Esophagus muscularis mucosa (tissue), 4 donors: ENCODE measurements at regions not wholly inside any gene's neighbourhood (a gene's known extent, or its start where the extent isn't known, plus 50 kb on each side); places are given as distances from the start of the nearest gene placed in this dataset.

Source experiments
- DNase-seq: peaks from one replicate; pipeline ENCODE4 v3.0.0-alpha.2; 2017; ENCODE audit errors: extremely low spot score
- H3K27ac ChIP-seq, 4 donors: fragments of 200-600 bp; sonication (generic); replicated peaks in 1 of 4; 1 replicate in 3 of 4; 2 replicates in 1 of 4; pipeline ENCODE4 v1.5.1; 2016 to 2019; ENCODE audit warnings: mild to moderate bottlenecking in 1 of 4
- H3K27me3 ChIP-seq, 4 donors: fragments of 200-600 bp; sonication (generic); one replicate each; pipeline versions ENCODE4 v1.5.1 to v1.6.0; 2016 to 2019
- H3K36me3 ChIP-seq, 4 donors: fragments of 200-600 bp; sonication (generic); one replicate each; pipeline ENCODE4 v1.5.1; 2016 to 2019
- H3K4me1 ChIP-seq, 4 donors: fragments of 200-600 bp; sonication (generic); one replicate each; pipeline ENCODE4 v1.5.1; 2016 to 2019
- H3K4me3 ChIP-seq, 4 donors: fragments of 200-600 bp; sonication (generic); 1 replicate in 2 of 4; 2 replicates in 2 of 4; pipeline ENCODE4 v1.5.1; 2016 to 2019; ENCODE audit warnings: mild to moderate bottlenecking in 4 of 4, moderate library complexity in 1 of 4
- H3K9me3 ChIP-seq, 4 donors: fragments of 200-600 bp; sonication (generic); 1 replicate in 3 of 4; 2 replicates in 1 of 4; pipeline ENCODE4 v1.5.1; 2016 to 2019
- EP300 ChIP-seq: sonication (generic); formaldehyde crosslinking; IDR thresholded peaks from one replicate; pipeline ENCODE4 v1.6.1; 2017; ENCODE audit warnings: antibody characterized with exemption
- POLR2A ChIP-seq: fragments of 450-650 bp; IDR thresholded peaks from one replicate; pipeline ENCODE4 v1.6.1; 2017; ENCODE audit warnings: antibody characterized with exemption, moderate library complexity, mild to moderate bottlenecking, low read depth
- POLR2AphosphoS5 ChIP-seq, 2 donors: sonication (generic); formaldehyde crosslinking; IDR thresholded peaks; one replicate each; pipeline ENCODE4 v1.6.1; 2017; ENCODE audit warnings: antibody characterized with exemption in 2 of 2
- WGBS: methylation state at CpG from one replicate; pipeline ENCODE4 v1.1.5; 2018; 5-methylcytosine and 5-hydroxymethylcytosine counted together
- intact Hi-C: fragments of 100-400 bp; cut with DNase I; formaldehyde crosslinking; loops from one replicate; pipeline ENCODE4 v1.15.1; 2023
- TF ChIP-seq, protein P1 (sequence below), 3 experiments: fragments of 200-600 bp in 2 of 3; fragments of 450-650 bp in 1 of 3; sonication (generic) in 2 of 3; IDR thresholded peaks; one replicate each; pipeline ENCODE4 v1.5.1; 2017 to 2019; ENCODE audit warnings: antibody characterized with exemption in 3 of 3, mild to moderate bottlenecking in 2 of 3, moderate library complexity in 1 of 3

DNA sequence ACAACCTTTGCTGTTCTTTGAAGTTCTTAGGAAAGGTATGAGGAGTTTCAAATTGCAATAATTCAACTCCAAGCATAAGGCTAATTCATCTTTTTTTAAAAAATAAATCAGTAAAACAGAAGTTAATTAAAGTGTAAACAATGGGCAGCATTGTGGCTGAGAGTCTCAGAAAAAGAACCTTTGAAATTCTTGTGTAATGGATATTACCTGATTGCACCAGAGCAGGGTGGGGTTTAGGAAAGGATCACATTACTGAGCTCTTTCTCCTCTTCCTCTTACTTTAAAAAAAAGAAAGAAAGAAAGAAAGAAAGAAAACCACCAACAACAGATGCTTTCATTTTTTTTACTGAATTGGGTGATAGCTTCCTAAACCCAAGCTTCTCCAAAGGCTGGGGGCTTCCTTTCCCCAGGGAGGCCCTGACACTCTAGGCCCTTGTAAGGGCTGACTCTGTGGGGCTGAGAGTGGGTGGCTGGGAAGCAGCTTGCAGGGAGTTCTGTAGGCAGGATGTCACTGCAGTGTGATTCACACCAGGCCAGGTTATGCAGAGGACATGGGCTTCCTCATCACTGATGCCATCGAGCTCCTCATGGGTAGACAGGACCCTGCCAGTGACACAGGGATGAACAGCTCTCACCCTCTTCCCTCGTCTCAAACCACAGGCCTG, 564.5 kb downstream of the FGF9 start:
- TF ChIP-seq EP300 (no peak), POLR2A (no peak), POLR2AphosphoS5 (IDR thresholded peaks at IDR 0.05) (no peak)
- TF ChIP-seq, protein P1, sequence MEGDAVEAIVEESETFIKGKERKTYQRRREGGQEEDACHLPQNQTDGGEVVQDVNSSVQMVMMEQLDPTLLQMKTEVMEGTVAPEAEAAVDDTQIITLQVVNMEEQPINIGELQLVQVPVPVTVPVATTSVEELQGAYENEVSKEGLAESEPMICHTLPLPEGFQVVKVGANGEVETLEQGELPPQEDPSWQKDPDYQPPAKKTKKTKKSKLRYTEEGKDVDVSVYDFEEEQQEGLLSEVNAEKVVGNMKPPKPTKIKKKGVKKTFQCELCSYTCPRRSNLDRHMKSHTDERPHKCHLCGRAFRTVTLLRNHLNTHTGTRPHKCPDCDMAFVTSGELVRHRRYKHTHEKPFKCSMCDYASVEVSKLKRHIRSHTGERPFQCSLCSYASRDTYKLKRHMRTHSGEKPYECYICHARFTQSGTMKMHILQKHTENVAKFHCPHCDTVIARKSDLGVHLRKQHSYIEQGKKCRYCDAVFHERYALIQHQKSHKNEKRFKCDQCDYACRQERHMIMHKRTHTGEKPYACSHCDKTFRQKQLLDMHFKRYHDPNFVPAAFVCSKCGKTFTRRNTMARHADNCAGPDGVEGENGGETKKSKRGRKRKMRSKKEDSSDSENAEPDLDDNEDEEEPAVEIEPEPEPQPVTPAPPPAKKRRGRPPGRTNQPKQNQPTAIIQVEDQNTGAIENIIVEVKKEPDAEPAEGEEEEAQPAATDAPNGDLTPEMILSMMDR (IDR thresholded peaks at IDR 0.05) = no peak
- no peaks in the 10 kb centered on the region for H3K36me3 ChIP-seq
- intact Hi-C loops = no loop called here
- H3K27ac ChIP-seq = no peak overlapping the region
- no peaks in the 10 kb centered on the region for H3K9me3 ChIP-seq
- DNase-seq = no peak
- no peaks in the 10 kb centered on the region for H3K27me3 ChIP-seq
- H3K4me1 ChIP-seq = no peaks in the 10 kb centered on the region
- WGBS = 39% methylated on average over 2 of the region's 2 CpGs
- no peak overlapping the region for H3K4me3 ChIP-seq

DNA sequence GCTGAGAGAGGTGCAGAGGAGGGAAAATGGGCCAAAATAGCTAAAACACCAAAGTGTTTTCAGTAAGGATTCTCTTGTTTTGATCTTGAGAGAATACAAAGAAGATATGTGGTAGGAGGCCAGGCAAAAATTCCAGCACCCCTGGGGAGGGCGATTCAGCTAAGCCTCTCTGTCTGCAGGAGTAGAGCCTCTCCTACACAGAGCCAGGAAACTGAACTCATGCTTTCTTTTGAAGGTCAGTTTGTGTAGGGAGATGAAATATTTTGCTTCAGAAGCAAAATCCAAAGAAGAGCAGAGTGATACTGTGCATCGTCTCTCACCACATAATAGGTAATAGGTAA, 565.0 kb downstream of the FGF9 start:
- Histone ChIP-seq H3K36me3 (no peaks in the 10 kb centered on the region), H3K27me3 (no peaks in the 10 kb centered on the region), H3K27ac (no peak overlapping the region), H3K4me3 (no peak overlapping the region), H3K4me1 (no peaks in the 10 kb centered on the region), H3K9me3 (no peaks in the 10 kb centered on the region)
- peak; percentile 62 for DNase-seq
- WGBS = 71% methylated on average over 2 of the region's 2 CpGs
- no peak for TF ChIP-seq POLR2A
- TF ChIP-seq POLR2AphosphoS5 (IDR thresholded peaks at IDR 0.05) = no peak
- no peak for TF ChIP-seq EP300
- TF ChIP-seq, protein P1 (IDR thresholded peaks at IDR 0.05) = no peak
- intact Hi-C loops = no loop called here

DNA sequence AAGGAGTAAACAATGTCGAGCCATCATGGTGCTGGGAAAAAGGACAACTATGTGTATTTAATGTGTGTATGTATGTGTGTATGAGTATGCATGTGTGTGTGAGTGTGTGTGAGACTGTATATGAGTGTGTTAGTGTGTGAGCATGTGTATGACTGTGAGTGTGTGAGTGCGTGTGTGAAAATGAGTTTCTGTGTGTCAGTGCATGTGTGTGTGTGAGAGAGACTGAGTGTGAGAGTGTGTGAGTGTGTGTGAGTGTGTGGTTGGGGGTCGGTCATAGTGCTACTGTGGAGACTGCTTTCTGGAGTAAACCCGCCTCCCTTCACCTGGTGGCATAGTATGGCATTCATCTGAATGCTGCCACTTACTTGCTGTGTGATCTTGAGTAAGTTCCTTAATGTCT, 567.4 kb downstream of the FGF9 start:
- Histone ChIP-seq H3K9me3 (no peaks in the 10 kb centered on the region), H3K27me3 (no peaks in the 10 kb centered on the region), H3K36me3 (no peaks in the 10 kb centered on the region), H3K4me1 (no peaks in the 10 kb centered on the region), H3K4me3 (no peak overlapping the region), H3K27ac (no peak overlapping the region)
- 88% methylated on average over 4 of the region's 4 CpGs for WGBS
- DNase-seq = no peak
- intact Hi-C loops = no loop called here
- TF ChIP-seq, protein P1 (IDR thresholded peaks at IDR 0.05) = no peak
- TF ChIP-seq POLR2AphosphoS5 (IDR thresholded peaks at IDR 0.05) = no peak
- TF ChIP-seq POLR2A = no peak
- no peak for TF ChIP-seq EP300

DNA sequence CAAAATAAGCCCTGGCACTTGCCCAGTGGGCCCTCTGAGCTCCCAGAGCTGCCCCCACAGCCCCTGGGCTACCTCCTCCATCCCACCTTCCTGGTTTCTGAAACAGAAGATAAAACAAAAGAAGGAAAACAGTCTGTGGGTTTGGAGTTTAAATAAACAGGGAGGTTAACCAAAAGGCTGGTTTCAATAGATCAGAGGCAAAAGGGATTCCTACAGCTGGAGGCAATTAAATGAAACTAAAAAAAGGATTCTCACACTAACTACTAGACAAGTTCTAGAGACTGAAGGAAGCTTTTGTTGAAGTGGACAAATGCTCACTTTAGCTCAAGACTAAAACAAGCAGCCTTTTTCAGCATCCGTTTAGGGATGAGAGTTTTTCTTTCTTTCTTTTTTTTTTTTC, 569.8 kb downstream of the FGF9 start:
- Histone ChIP-seq H3K4me3 (no peak overlapping the region), H3K27me3 (no peaks in the 10 kb centered on the region), H3K4me1 (no peaks in the 10 kb centered on the region), H3K27ac (no peak overlapping the region), H3K36me3 (no peaks in the 10 kb centered on the region), H3K9me3 (no peaks in the 10 kb centered on the region)
- intact Hi-C loops = no loop called here
- TF ChIP-seq EP300 = no peak
- no peak for TF ChIP-seq POLR2AphosphoS5 (IDR thresholded peaks at IDR 0.05)
- TF ChIP-seq POLR2A = no peak
- DNase-seq = no peak
- WGBS = 70% methylated on average over 1 of the region's 1 CpG

DNA sequence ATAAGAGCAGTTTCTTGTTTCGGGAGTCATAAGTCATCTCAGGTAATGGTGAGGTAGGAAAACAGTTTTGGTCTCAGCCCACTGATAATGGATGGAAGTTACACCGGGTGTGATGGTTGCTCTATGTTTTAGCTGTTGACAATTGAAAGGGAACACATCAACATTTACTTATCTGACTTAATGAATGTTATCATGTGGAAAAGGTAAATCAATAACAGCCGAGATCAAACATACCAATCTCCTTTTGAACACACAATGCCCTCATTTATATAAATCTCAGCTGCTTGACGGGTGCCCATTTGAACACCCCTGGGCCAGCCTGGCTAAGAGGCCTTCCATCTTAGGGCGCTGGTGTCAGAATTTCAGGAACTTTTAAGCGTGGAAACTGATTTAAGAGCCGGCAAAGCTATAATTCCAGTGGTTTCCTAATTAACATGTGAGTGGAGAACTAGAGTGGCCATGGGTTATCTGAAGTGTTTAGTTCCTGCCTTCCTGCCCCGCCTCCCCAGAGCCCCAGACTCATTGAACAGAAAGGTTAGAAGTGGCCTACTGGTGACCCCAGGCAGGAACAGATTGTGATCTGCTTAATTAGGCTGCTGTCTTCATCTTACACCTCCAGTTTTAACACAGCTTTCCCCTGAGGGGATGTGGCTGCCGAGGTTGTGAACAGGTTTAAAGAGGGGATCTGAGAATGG, 572.7 kb downstream of the FGF9 start:
- Histone ChIP-seq H3K4me1 (no peaks in the 10 kb centered on the region), H3K9me3 (no peaks in the 10 kb centered on the region), H3K27ac (no peak overlapping the region), H3K27me3 (no peaks in the 10 kb centered on the region), H3K36me3 (no peaks in the 10 kb centered on the region), H3K4me3 (no peak overlapping the region)
- WGBS = 71% methylated on average over 9 of the region's 9 CpGs
- intact Hi-C loops = no loop called here
- DNase-seq = no peak
- TF ChIP-seq POLR2A (no peak), POLR2AphosphoS5 (IDR thresholded peaks at IDR 0.05) (no peak), EP300 (no peak)
- TF ChIP-seq, protein P1 (IDR thresholded peaks at IDR 0.05) = no peak
